HEK293 (cell line): ENCODE measurements at regions not wholly inside any gene's neighbourhood (a gene's known extent, or its start where the extent isn't known, plus 50 kb on each side); places are given as distances from the start of the nearest gene placed in this dataset.

ENCODE experiments used
- BCL11A ChIP-seq: fragments of 450-650 bp; formaldehyde crosslinking; IDR thresholded peaks from 2 replicates; pipeline ENCODE4 v1.5.1; 2016; ENCODE audit warnings: low read depth, missing biosample characterization, missing genetic modification characterization
- KLF1 ChIP-seq: fragments of 450-650 bp; formaldehyde crosslinking; IDR thresholded peaks from 2 replicates; pipeline ENCODE4 v1.5.1; 2016; ENCODE audit warnings: missing biosample characterization, missing genetic modification characterization
- SCRT2 ChIP-seq: fragments of 450-650 bp; formaldehyde crosslinking; IDR thresholded peaks from 2 replicates; pipeline ENCODE4 v1.5.1; 2016; ENCODE audit warnings: missing biosample characterization, missing genetic modification characterization
- TCF7L2 ChIP-seq: IDR thresholded peaks from 2 replicates; pipeline ENCODE4 v1.6.1; 2011; ENCODE audit warnings: low read depth, mild to moderate bottlenecking, inconsistent platforms, low read length, moderate library complexity, borderline replicate concordance
- TRIM28 ChIP-seq: IDR thresholded peaks from 2 replicates; pipeline ENCODE4 v1.6.1; 2011; ENCODE audit warnings: low read length, control low read depth, borderline replicate concordance
- YY1 ChIP-seq: fragments of 450-650 bp; formaldehyde crosslinking; IDR thresholded peaks from 2 replicates; pipeline ENCODE4 v1.5.1; 2018; ENCODE audit warnings: missing biosample characterization, missing genetic modification characterization
- ZNF521 ChIP-seq: fragments of 450-650 bp; formaldehyde crosslinking; IDR thresholded peaks from 2 replicates; pipeline ENCODE4 v1.5.1; 2017; ENCODE audit warnings: missing biosample characterization, mild to moderate bottlenecking, missing genetic modification characterization
- ZNF658 ChIP-seq: fragments of 450-650 bp; formaldehyde crosslinking; IDR thresholded peaks from 2 replicates; pipeline ENCODE4; 2016; ENCODE audit warnings: missing biosample characterization, missing genetic modification characterization
- TF ChIP-seq, protein P1 (sequence below): fragments of 450-650 bp; formaldehyde crosslinking; IDR thresholded peaks from 2 replicates; pipeline ENCODE4 v1.5.1; 2016; ENCODE audit warnings: missing biosample characterization, missing genetic modification characterization
- TF ChIP-seq, protein P2 (sequence below): fragments of 450-650 bp; IDR thresholded peaks from 2 replicates; pipeline ENCODE4 v1.5.1; 2018; ENCODE audit warnings: missing biosample characterization, mild to moderate bottlenecking, missing genetic modification characterization
- TF ChIP-seq, protein P3 (sequence below): fragments of 450-650 bp; formaldehyde crosslinking; IDR thresholded peaks from 2 replicates; pipeline ENCODE4 v1.5.1; 2016; ENCODE audit warnings: missing biosample characterization, missing genetic modification characterization
- TF ChIP-seq, protein P4 (sequence below): fragments of 450-650 bp; formaldehyde crosslinking; IDR thresholded peaks from 2 replicates; pipeline ENCODE4 v1.5.1; 2016; ENCODE audit warnings: missing biosample characterization, missing genetic modification characterization

DNA sequence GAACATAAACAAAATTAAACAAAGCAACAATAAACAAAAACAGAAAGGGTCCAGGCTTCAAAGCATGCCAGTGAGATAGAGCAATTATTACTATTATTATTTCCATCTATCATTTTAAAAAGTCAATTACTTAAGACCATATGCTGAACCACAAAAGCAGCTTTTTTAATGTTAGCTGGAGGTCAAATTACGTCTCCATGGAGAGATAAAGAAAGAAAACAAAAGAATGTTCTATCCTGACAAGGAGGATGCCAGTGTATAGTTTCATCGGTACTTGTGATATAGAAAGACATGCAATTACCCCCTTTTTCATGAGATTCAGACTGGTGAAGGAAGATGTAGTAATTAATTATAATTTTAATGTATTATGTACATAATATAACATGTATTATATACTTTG lies 81.6 kb upstream of the DCN start:
- TF ChIP-seq, protein P1, sequence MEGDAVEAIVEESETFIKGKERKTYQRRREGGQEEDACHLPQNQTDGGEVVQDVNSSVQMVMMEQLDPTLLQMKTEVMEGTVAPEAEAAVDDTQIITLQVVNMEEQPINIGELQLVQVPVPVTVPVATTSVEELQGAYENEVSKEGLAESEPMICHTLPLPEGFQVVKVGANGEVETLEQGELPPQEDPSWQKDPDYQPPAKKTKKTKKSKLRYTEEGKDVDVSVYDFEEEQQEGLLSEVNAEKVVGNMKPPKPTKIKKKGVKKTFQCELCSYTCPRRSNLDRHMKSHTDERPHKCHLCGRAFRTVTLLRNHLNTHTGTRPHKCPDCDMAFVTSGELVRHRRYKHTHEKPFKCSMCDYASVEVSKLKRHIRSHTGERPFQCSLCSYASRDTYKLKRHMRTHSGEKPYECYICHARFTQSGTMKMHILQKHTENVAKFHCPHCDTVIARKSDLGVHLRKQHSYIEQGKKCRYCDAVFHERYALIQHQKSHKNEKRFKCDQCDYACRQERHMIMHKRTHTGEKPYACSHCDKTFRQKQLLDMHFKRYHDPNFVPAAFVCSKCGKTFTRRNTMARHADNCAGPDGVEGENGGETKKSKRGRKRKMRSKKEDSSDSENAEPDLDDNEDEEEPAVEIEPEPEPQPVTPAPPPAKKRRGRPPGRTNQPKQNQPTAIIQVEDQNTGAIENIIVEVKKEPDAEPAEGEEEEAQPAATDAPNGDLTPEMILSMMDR = no peak
- TF ChIP-seq ZNF521 = no peak
- TF ChIP-seq SCRT2 (tag by site-specific recombination) = no peak
- TF ChIP-seq, protein P2, sequence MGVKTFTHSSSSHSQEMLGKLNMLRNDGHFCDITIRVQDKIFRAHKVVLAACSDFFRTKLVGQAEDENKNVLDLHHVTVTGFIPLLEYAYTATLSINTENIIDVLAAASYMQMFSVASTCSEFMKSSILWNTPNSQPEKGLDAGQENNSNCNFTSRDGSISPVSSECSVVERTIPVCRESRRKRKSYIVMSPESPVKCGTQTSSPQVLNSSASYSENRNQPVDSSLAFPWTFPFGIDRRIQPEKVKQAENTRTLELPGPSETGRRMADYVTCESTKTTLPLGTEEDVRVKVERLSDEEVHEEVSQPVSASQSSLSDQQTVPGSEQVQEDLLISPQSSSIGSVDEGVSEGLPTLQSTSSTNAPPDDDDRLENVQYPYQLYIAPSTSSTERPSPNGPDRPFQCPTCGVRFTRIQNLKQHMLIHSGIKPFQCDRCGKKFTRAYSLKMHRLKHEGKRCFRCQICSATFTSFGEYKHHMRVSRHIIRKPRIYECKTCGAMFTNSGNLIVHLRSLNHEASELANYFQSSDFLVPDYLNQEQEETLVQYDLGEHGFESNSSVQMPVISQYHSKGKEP (tag by site-specific recombination) = no peak
- TF ChIP-seq ZNF658 = no peak
- no peak for TF ChIP-seq YY1 (tag by site-specific recombination)
- TF ChIP-seq TCF7L2 = no peak
- TF ChIP-seq, protein P3, sequence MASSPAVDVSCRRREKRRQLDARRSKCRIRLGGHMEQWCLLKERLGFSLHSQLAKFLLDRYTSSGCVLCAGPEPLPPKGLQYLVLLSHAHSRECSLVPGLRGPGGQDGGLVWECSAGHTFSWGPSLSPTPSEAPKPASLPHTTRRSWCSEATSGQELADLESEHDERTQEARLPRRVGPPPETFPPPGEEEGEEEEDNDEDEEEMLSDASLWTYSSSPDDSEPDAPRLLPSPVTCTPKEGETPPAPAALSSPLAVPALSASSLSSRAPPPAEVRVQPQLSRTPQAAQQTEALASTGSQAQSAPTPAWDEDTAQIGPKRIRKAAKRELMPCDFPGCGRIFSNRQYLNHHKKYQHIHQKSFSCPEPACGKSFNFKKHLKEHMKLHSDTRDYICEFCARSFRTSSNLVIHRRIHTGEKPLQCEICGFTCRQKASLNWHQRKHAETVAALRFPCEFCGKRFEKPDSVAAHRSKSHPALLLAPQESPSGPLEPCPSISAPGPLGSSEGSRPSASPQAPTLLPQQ (tag by site-specific recombination) = no peak
- TF ChIP-seq TRIM28 = no peak
- TF ChIP-seq BCL11A (tag by site-specific recombination) = no peak
- TF ChIP-seq KLF1 = no peak
- TF ChIP-seq, protein P4, sequence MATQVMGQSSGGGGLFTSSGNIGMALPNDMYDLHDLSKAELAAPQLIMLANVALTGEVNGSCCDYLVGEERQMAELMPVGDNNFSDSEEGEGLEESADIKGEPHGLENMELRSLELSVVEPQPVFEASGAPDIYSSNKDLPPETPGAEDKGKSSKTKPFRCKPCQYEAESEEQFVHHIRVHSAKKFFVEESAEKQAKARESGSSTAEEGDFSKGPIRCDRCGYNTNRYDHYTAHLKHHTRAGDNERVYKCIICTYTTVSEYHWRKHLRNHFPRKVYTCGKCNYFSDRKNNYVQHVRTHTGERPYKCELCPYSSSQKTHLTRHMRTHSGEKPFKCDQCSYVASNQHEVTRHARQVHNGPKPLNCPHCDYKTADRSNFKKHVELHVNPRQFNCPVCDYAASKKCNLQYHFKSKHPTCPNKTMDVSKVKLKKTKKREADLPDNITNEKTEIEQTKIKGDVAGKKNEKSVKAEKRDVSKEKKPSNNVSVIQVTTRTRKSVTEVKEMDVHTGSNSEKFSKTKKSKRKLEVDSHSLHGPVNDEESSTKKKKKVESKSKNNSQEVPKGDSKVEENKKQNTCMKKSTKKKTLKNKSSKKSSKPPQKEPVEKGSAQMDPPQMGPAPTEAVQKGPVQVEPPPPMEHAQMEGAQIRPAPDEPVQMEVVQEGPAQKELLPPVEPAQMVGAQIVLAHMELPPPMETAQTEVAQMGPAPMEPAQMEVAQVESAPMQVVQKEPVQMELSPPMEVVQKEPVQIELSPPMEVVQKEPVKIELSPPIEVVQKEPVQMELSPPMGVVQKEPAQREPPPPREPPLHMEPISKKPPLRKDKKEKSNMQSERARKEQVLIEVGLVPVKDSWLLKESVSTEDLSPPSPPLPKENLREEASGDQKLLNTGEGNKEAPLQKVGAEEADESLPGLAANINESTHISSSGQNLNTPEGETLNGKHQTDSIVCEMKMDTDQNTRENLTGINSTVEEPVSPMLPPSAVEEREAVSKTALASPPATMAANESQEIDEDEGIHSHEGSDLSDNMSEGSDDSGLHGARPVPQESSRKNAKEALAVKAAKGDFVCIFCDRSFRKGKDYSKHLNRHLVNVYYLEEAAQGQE (tag by site-specific recombination) = no peak
